GM12872 (cell line): ENCODE measurements at regions not wholly inside any gene's neighbourhood (a gene's known extent, or its start where the extent isn't known, plus 50 kb on each side); places are given as distances from the start of the nearest gene placed in this dataset.

Experiments used
- CTCF ChIP-seq: IDR thresholded peaks from 3 replicates; pipeline ENCODE4 v1.5.1; 2011; ENCODE audit warnings: low read depth, mild to moderate bottlenecking, low read length, moderate library complexity; ENCODE audit not compliant: insufficient read depth

- no peak for TF ChIP-seq CTCF
Observed at GRCh38 chr2:198285216-198285615, 480.8 kb downstream of the PLCL1 start.

GRCh38 chr2:198283146-198283545 is 478.8 kb downstream of the PLCL1 start:
- TF ChIP-seq CTCF, result no peak

GRCh38 chr2:198282061-198282460 is 477.7 kb downstream of the PLCL1 start:
- no peak for TF ChIP-seq CTCF

- TF ChIP-seq CTCF, result no peak
Observed at GRCh38 chr2:198280145-198280544, 475.8 kb downstream of the PLCL1 start.

GRCh38 chr2:198279026-198279425 is 474.6 kb downstream of the PLCL1 start:
- no peak for TF ChIP-seq CTCF

GRCh38 chr2:198277181-198277580 is 472.8 kb downstream of the PLCL1 start:
- TF ChIP-seq CTCF, result no peak

GRCh38 chr2:198273660-198274059 is 469.3 kb downstream of the PLCL1 start:
- no peak for TF ChIP-seq CTCF

- no peak for TF ChIP-seq CTCF
Observed at GRCh38 chr2:198268519-198268918, 464.1 kb downstream of the PLCL1 start.
